T-helper 1 cell treated with Interleukin-12 subunit alpha and Interleukin-12 subunit beta and Interleukin-4 antibody, amounts not matched to agents 30 ng/mL and 1 ng/mL, for 36 hours (primary cell): ENCODE measurements at regions not wholly inside any gene's neighbourhood (a gene's known extent, or its start where the extent isn't known, plus 50 kb on each side); places are given as distances from the start of the nearest gene placed in this dataset.

Experiments
- intact Hi-C: fragments of 100-400 bp; cut with micrococcal nuclease; formaldehyde crosslinking; loops from one replicate; pipeline ENCODE4 v1.15.1; 2024

GRCh38 chr6:163857421-163857820 lies 442.9 kb downstream of the QKI start:
- intact Hi-C loops = no loop called here

GRCh38 chr6:163850874-163851273 lies 436.4 kb downstream of the QKI start:
- intact Hi-C loops = no loop called here

DNA sequence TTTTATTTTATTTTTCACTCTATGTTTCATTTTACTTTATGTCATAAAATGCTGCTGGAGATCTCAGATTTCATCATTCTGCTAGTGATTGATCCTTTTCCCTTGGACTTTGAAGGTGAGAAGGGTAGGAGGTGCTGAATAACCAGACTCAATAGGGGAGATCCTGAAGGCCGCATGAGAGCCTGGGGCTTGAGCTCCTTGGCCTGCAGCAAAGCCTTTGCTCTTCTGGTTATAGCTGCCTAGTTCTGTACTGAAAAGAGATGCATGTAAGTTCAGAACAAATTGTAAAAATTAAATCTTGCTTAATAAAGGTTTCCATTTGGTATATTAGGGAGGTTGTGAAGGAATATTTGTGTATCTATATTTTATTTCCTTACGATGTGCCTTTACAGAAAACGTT lies 430.2 kb downstream of the QKI start:
- intact Hi-C loops = no loop called here

DNA sequence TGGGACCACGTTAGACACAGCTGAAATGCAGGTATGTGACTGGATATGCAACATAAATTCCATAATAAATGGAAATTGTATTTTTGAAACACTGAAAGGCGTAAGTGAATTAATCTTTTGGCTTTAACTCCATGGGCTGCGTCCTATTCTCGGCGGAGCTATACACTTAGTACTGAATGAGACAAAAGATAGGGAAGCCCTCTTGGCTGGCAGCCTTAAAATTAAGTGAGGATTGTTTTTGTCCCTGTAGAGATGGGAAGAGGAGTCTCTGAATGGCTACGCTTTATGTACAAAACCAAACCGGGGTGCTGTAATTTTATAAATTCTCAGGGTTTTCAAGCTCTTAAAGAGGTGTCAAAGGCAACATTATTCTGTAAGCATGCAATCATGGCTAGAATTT lies 429.8 kb downstream of the QKI start:
- intact Hi-C loops = no loop called here

DNA sequence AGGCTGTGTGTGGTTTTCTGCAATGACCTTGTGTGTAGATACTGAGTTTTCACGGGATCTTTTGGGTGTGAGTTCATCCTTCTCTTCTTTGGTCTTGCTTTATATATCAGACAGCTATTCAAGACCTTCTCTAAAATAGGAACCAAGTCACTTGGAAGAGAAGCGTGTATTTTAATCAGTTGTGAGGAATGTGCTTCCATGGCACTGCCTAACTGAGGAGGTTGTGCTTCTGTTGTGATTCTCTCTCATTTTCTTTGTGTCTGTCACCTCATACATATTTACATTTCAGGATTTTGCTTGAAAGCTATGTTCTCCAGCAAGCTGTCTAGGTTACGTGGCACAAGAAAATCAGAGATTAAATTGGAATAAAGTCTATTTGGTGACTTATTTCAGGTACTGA lies 428.7 kb downstream of the QKI start:
- intact Hi-C loops = no loop called here

DNA sequence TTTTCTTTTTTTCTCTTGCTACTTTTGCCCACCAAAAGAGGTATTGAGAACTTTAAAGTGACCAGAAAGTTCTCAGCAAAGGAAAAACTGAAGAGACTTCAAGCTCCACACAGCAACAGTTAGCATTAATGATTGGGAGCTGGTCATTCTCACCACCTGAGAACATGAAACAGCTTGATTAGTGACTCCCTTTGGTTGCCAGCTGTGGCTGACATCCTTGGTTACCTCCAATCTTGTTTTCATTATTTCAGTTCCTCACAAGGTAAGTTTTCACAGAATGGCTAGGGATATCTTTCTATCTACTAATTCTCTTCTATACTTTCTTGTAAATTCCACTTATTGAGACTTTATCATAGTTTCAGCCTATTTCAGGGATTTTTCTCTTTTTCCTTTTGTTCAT lies 427.9 kb downstream of the QKI start:
- intact Hi-C loops = no loop called here

GRCh38 chr6:163841733-163842132 lies 427.2 kb downstream of the QKI start:
- intact Hi-C loops = no loop called here

GRCh38 chr6:163841326-163841725 lies 426.8 kb downstream of the QKI start:
- intact Hi-C loops = no loop called here

DNA sequence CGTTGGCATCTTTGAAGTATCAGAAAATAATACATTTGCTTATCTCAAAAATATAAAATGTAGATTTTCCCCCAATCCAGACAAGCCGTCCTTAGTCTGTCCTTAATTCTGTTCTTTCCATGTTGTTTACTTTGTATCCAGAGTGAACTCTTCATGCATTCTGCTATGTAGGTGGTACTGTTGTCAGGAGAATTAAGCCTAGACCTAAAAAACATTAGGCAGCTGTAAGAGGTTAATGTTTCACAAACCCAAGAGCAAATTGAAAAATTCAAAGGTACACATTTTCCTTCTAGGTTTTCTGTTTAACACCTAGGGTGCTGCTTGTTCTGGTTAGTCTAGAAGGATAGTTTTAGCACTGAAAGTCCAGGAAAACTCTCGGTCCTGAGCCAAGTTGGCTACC lies 426.4 kb downstream of the QKI start:
- intact Hi-C loops = no loop called here

- intact Hi-C loops = no loop called here
Measured at GRCh38 chr6:163839296-163839695, 424.8 kb downstream of the QKI start.

GRCh38 chr6:163837691-163838431 lies 423.3 kb downstream of the QKI start:
- intact Hi-C loops = no loop called here

DNA sequence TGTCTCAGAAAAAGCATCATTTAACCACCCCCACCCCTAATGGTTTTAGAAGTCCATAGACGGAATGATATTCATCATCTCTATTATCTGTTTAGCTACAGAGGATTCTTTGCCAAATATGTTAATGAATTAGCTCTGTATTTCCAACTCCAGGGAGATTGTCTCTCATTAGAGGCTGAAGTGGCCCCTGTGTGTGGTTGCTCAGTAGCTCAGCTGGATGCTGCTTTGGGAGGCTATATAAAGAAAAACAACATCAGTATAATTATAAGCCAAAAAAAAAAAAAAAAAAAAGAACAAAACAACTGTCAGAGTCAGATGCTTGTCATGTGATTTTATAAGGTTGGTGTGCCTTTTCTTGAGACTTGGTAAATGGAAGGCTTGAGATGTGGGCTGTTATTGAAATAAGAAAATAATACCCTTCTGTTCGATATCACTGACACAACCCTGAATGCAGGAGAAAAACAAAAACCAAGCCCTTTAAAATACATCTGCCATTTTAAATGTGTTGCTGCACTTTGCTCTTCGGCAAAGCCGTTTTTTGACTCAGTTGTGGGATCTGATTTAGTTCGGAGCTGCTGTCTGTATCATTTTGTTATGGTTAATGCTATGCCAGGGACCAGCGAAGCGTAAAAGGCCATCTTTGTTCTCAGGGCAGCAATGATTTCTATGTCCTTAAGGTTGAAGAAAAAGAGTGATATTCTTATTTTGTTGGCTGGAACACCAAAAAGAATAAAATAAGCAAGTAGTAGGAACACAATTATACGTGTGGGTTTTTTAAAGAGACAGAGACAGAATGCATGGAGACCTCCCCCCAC lies 422.6 kb downstream of the QKI start:
- intact Hi-C loops = no loop called here

DNA sequence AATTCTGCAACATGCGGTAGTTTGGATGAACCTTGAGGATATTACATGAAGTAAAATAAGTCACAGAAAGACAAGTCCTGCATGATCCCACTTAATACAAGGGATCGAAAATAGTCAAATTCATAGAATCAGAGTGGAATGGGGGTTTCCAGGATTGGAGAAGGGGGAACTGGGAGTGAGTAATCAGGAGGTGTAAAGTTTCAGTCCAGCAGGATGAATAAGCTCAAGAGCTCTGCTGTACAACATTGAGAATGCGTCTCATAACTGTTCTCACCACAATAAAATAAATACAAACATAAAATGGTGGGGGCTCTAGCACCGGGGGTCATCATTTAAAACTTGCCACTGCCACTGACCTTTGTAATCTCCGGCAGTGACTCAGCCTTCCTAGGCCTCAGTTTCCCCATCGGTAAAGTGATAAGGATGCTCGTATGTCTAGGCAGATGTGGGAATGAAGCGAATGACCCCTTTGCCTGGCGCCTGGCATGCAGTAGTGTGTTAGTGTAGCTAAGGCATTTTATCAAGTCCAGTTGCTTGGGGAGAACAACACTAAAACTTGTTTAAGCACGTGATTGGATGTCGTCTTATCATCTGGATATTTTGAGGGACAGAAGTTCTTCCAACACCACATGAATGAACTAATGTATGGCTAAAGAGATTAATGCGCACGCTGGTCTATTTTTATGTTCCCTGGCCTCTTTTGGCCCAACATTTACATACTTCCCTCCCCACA lies 421.1 kb downstream of the QKI start:
- intact Hi-C loops = no loop called here

DNA sequence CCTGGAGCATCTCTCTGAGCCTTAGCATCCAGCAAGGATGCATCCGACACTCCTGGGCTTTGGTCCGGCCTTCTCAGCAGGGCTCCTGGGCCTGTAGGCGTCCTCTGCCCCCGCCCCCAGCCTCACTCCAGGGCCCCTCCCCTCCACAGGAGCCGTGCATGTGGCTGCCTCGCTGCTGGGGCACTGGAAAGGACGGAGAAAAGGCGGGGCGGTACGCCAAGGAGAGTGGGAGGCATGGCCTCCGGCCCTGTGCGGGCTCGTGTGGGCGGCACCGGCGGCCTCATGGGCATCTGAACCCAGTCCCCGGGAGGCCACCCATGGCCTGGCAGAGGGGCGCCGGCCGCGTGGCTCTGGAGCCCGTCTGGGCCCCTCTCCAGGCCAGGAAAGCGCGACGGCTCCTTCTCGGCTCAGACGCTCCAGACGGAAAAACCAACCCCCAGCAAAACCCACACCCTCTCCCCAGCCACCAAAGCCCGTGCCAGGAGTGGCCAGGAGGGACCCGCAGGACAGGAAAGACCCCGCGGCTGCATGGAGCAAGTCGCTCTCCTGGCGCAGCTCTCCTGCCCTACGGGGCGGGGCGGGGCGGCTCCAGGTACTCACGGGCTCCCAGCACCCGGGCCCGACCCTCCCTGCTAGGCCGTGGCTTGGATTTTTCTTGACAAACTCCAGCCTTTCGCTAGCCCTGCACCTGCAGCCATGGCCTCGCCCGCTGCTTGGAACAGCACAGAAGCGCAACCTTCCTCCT lies 419.9 kb downstream of the QKI start:
- intact Hi-C loops = no loop called here

GRCh38 chr6:163831736-163832135 lies 417.2 kb downstream of the QKI start:
- intact Hi-C loops = no loop called here

DNA sequence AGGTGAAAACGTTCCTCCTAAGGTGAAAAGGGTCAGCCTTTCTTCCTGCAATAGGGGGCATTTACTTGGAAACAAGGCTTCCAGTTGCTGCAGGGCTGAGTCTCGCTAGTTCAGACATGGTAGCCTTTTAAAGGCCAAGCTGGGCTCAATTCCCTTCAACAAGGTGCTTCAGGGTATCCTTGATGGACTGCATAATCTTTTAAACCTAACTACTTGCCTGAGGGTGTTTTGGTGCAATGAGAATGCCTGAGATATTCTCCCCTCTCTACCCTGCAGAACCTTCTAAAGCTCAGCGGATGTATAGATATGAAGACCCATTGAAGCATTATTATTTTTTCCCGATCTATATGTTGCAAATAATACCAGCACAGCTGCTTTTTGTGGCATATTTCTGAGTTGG lies 416.1 kb downstream of the QKI start:
- intact Hi-C loops = no loop called here

DNA sequence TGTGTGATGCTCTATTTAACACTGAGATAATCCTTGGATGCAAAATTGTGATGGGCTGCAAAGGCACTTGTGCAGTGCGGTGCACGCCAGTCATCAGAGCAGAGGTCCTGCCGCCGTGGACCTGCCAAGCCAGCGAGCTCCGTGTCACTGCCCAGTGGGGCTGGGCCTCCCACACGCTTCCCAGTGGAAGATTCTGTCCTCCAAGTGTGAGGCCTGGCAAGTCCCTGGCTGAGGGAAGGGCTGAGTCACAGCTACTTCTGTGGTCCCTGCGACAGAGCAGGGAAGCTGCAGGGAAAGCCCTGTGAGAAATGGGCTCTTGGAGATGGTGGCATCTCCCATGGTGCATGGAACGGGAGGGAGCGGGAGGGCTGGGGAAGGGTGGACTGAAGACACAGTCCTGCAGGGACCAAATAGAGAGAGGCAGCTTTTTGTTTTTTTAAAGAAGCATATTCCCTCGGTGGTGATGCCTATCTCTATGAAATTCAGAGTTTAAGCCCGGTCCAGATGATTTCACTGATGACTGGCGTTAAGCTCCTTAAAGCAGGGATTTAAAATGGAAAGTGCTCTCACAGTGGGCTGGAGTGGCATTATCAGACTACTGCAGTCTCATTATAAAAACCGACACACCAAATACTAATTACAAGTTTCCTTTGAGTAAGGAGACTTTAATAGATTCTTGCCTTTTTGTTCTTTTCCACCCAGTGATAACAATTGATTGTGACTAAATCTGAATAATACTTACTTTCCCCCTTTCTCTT lies 413.7 kb downstream of the QKI start:
- intact Hi-C loops = no loop called here

DNA sequence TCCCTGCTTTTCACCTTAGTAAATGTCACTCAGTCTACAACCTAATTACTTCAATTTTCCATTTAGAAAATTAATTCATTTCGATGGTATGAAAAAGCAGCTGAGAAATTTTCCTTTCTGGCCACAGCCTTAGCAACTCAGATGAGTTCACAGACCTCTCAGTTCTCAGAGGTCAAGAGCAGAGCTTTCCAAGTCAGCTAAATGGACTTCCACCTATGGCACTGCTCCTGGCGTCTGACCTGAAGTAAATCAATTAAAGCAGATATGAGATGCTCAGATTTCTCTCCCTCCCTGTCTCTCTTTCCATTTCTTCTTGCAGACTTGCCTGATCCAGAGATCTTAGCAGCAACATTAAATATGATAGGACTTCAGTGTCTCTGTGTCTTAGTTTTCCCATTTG lies 412.6 kb downstream of the QKI start:
- intact Hi-C loops = no loop called here

DNA sequence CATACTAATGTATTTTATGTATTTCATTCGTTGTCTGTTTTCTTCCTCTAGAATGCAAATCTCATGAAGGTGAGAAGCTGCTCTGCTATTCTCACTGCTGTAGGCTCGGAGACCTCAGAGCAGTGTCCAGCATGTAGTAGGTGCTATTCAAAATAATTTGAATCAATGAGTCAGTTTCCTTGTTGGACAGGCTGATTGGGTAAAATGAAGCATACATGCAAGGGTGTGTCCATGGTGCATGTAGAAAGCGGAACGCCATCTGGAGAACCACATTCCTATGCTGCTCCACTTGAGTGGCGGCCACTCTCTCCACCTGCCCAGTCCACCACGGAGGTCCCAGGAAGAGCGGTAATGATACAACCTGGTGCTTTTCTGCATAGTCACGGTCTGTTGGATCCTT lies 412.1 kb downstream of the QKI start:
- intact Hi-C loops = no loop called here

DNA sequence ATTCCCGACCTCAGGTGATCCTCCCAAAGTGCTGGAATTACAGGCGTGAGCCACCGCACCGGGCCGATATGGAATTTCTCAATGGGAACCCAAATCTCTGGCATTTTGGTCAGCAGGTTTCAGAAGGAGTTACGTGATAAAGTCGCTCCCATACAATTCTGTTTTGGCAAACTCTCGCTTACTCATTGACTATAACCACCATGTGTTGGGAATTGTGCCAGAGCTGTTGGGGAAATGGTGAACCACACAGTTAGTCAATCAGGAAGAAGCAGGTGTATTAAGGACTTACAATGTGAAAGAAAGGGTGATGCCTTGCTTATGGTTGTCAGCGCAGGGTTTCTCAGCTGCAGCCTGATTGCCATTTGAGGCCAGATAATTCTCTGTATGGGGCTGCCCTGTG lies 410.5 kb downstream of the QKI start:
- intact Hi-C loops = no loop called here

GRCh38 chr6:163823577-163823976 lies 409.1 kb downstream of the QKI start:
- intact Hi-C loops = no loop called here
